ENCODE measurements at regions not wholly inside any gene's neighbourhood (a gene's known extent, or its start where the extent isn't known, plus 50 kb on each side); places are given as distances from the start of the nearest gene placed in this dataset.

DNA sequence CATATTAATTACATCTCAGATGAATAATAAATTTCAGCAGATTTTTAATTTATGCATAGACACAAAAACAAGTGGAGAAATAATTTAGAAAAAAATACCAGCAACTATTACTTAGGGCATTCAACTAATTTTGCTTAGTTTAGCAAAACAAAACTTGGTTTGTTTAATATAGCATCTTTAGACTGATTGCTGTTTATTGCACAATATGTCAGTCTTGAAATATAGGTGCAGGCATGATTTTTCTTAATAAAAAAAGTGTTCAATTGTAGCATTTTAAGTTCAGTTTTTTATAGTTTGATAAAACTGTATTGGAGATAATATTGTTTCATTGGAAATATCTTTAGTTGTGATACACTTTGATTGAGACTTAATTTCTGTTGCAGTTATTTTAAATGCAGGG lies 161.2 kb upstream of the KCNH8 start:
- TF ChIP-seq, protein P1, sequence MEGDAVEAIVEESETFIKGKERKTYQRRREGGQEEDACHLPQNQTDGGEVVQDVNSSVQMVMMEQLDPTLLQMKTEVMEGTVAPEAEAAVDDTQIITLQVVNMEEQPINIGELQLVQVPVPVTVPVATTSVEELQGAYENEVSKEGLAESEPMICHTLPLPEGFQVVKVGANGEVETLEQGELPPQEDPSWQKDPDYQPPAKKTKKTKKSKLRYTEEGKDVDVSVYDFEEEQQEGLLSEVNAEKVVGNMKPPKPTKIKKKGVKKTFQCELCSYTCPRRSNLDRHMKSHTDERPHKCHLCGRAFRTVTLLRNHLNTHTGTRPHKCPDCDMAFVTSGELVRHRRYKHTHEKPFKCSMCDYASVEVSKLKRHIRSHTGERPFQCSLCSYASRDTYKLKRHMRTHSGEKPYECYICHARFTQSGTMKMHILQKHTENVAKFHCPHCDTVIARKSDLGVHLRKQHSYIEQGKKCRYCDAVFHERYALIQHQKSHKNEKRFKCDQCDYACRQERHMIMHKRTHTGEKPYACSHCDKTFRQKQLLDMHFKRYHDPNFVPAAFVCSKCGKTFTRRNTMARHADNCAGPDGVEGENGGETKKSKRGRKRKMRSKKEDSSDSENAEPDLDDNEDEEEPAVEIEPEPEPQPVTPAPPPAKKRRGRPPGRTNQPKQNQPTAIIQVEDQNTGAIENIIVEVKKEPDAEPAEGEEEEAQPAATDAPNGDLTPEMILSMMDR (IDR thresholded peaks at IDR 0.05) = no peak
- TF ChIP-seq POLR2A (IDR thresholded peaks at IDR 0.05) = no peak

Measured in right lobe of liver (tissue), 4 donors.